ENCODE measurements at regions not wholly inside any gene's neighbourhood (a gene's known extent, or its start where the extent isn't known, plus 50 kb on each side); places are given as distances from the start of the nearest gene placed in this dataset.
"Not testable (repeated sequence)": the region's sequence is repeated elsewhere in the genome, so short reads cannot be mapped to it uniquely, and the experiment has no call there.

- DNase-seq (ENCODE audit: low read depth): no peak
Measured at GRCh38 chr13:73334445-73334844, 275.6 kb downstream of the KLF5 start.

- DNase-seq (ENCODE audit: low read depth): no peak
Measured at GRCh38 chr13:73331556-73331955, 272.8 kb downstream of the KLF5 start.

- no peak for DNase-seq (ENCODE audit: low read depth)
Measured at GRCh38 chr13:73329355-73329754, 270.6 kb downstream of the KLF5 start.

GRCh38 chr13:73327579-73327978 lies 268.8 kb downstream of the KLF5 start:
- DNase-seq (ENCODE audit: low read depth): no peak

GRCh38 chr13:73325723-73326558 lies 267.1 kb downstream of the KLF5 start:
- DNase-seq (ENCODE audit: low read depth): no peak

- DNase-seq (ENCODE audit: low read depth): no peak
Measured at GRCh38 chr13:73324842-73325722, 266.3 kb downstream of the KLF5 start.

GRCh38 chr13:73323615-73324014 lies 264.8 kb downstream of the KLF5 start:
- no peak for DNase-seq (ENCODE audit: low read depth)

GRCh38 chr13:73321043-73321442 lies 262.2 kb downstream of the KLF5 start:
- no peak for DNase-seq (ENCODE audit: low read depth)

- DNase-seq (ENCODE audit: low read depth): no peak
Measured at GRCh38 chr13:73317140-73317539, 258.3 kb downstream of the KLF5 start.

- no peak for DNase-seq (ENCODE audit: low read depth)
Measured at GRCh38 chr13:73310366-73310765, 251.6 kb downstream of the KLF5 start.

- no peak for DNase-seq (ENCODE audit: low read depth)
Measured at GRCh38 chr13:73307481-73307880, 248.7 kb downstream of the KLF5 start.

- no peak for DNase-seq (ENCODE audit: low read depth)
Measured at GRCh38 chr13:73306688-73307087, 247.9 kb downstream of the KLF5 start.

GRCh38 chr13:73304442-73304841 lies 245.6 kb downstream of the KLF5 start:
- DNase-seq (ENCODE audit: low read depth): no peak

GRCh38 chr13:73303851-73304250 lies 245.0 kb downstream of the KLF5 start:
- DNase-seq (ENCODE audit: low read depth): no peak

- not testable (repeated sequence) for DNase-seq (ENCODE audit: low read depth)
Measured at GRCh38 chr13:73301622-73302021, 242.8 kb downstream of the KLF5 start.

- no peak for DNase-seq (ENCODE audit: low read depth)
Measured at GRCh38 chr13:73300718-73301425, 242.1 kb downstream of the KLF5 start.

GRCh38 chr13:73299787-73300186 lies 241.0 kb downstream of the KLF5 start:
- DNase-seq (ENCODE audit: low read depth): no peak

- no peak for DNase-seq (ENCODE audit: low read depth)
Measured at GRCh38 chr13:73293913-73294523, 235.2 kb downstream of the KLF5 start.

GRCh38 chr13:73292127-73292526 lies 233.3 kb downstream of the KLF5 start:
- DNase-seq (ENCODE audit: low read depth): no peak

- DNase-seq (ENCODE audit: low read depth): no peak
Measured at GRCh38 chr13:73290844-73291243, 232.0 kb downstream of the KLF5 start.

GRCh38 chr13:73288596-73288995 lies 229.8 kb downstream of the KLF5 start:
- no peak for DNase-seq (ENCODE audit: low read depth)

GRCh38 chr13:73287831-73288230 lies 229.0 kb downstream of the KLF5 start:
- DNase-seq (ENCODE audit: low read depth): no peak
